GM12801 (cell line): ENCODE measurements at regions not wholly inside any gene's neighbourhood (a gene's known extent, or its start where the extent isn't known, plus 50 kb on each side); places are given as distances from the start of the nearest gene placed in this dataset.

Source experiments
- CTCF ChIP-seq: IDR thresholded peaks from one replicate; pipeline ENCODE4 v1.5.1; 2011; ENCODE audit warnings: control low read depth; ENCODE audit not compliant: insufficient read length; ENCODE audit errors: extremely low read depth

DNA sequence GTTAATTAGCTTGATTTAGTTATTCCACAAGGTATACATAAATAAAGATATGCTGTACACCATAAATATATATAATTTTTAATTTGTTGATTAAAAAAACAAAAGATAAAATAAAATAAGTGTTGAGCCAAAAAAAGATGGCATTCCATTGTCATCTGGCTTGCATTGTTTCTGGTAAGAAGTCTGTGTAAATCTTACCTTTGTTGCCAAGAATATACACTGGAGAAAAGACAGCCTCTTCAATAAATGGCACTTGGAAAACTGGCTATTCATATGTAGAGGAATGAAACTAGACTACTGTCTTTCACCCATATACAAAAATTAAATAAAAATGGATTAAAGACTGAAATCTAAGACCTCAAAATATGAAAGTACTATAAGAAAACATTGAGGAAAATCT, 196.5 kb downstream of the IER5 start:
- no peak for TF ChIP-seq CTCF

GRCh38 chr1:181295217-181295616, 188.1 kb upstream of the CACNA1E start:
- TF ChIP-seq CTCF, result no peak

DNA sequence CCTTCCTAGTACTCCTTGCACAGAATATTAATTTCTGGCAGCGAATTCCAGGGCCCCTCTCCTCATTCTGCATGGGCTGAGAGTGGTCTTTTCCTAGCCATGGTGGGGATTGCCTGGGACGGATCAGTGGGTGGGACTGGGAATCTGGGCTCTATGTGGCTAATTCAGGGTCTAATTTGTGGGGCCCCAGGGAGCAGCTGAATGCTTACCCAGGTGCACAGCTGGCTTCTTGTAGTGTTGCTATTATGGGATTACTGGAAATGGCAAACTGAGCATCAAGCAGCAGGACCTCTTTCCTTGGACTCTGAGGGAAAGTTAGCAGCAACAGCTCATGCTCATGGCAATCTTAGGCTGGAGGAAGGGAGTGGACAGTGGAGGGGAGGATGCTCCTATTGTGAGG, 187.1 kb upstream of the CACNA1E start:
- no peak for TF ChIP-seq CTCF

GRCh38 chr1:181308098-181308497, 175.2 kb upstream of the CACNA1E start:
- no peak for TF ChIP-seq CTCF

GRCh38 chr1:181310560-181310959, 172.8 kb upstream of the CACNA1E start:
- TF ChIP-seq CTCF, result no peak

DNA sequence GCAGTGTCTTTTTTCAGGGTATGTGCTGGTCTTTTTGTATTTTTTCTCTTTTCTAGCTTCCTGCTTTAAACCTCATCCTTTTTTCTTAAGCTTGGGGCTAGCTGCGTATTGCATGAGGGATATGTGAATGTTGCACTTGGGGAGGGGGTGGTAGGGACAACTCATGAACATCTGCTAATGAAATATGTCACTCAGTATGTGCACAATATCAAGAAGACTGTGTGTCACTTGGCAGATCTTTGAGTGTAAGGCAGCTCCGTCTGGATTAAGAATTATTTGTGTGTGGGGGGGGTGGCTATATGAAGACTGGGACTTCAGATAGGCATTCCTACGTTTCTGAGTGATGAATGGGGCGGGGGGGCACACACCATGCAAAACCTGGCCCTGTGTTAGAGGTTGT, 170.4 kb upstream of the CACNA1E start:
- TF ChIP-seq CTCF, result no peak

DNA sequence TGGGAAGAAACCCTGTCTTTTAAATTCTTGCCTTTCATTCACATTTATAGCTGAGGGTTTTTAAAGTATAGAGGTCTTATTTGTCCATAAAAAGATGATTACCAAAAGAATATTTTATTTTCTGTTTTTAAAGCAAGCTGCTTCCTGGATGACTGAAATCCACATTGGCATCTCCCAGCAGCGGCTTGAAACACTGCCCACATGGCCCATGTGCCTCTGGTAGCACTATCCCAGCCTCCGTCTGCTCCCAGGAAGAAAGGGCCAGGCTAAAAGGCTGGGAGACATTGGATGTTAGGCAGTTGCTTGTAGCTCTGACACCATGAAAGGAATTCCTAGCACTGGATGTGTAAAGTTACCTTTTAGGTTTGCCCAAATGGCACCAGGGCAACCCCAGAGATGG, 169.9 kb upstream of the CACNA1E start:
- TF ChIP-seq CTCF, result no peak

DNA sequence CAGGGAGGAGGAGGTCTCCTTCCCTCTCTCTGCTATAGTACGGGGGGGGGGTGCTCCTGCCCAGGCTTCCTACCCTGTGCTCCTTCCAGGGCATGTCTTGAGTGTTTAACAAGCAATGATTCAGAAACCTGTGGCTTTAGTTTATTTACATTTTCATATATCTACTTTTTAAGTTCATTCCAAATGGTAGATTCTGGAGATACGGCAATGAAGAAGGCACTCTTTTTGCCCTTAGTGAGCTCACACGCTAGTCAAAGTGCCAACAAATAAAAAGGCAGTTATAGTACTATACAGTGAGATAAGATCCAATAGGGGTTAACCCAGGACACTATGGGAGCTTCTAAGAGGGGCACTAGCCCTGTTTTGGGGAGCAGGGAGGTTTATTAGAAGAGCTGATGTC, 169.3 kb upstream of the CACNA1E start:
- no peak for TF ChIP-seq CTCF
